Right forelimb (tissue), 1 donor: ENCODE measurements at regions not wholly inside any gene's neighbourhood (a gene's known extent, or its start where the extent isn't known, plus 50 kb on each side); places are given as distances from the start of the nearest gene placed in this dataset.

ENCODE experiments used
- DNase-seq: peaks from one replicate; pipeline ENCODE4 v3.0.0-alpha.2; 2018

- no peak for DNase-seq
Observed at GRCh38 chr10:116792817-116793216, 50.5 kb upstream of the HSPA12A start.

GRCh38 chr10:116796469-116796868, 52.8 kb upstream of the ENO4 start:
- DNase-seq: no peak

- DNase-seq: peak; percentile 86
Observed at GRCh38 chr10:116796910-116797513, 52.3 kb upstream of the ENO4 start.

GRCh38 chr10:116798859-116799258, 50.4 kb upstream of the ENO4 start:
- no peak for DNase-seq
